ENCODE measurements at regions not wholly inside any gene's neighbourhood (a gene's known extent, or its start where the extent isn't known, plus 50 kb on each side); places are given as distances from the start of the nearest gene placed in this dataset.
A peak's percentile ranks its signal among the peaks of the same experiment; 100 is the strongest.

GRCh38 chr2:74042606-74043005 is 57.9 kb downstream of the TET3 start:
- DNase-seq = no peak
- peaks cover 26% of the 10 kb centered on the region for H3K36me3 ChIP-seq
- no peak overlapping the region for H3K27ac ChIP-seq
- TF ChIP-seq CTCF (IDR thresholded peaks at IDR 0.05; ENCODE audit: low read depth, low read length) = no peak
- no peaks in the 10 kb centered on the region for H3K27me3 ChIP-seq (ENCODE audit: insufficient read depth, low read depth, severe bottlenecking)
- H3K4me3 ChIP-seq (ENCODE audit: low read depth, low read length) = no peak overlapping the region
- no peaks in the 10 kb centered on the region for H3K9me3 ChIP-seq (ENCODE audit: severe bottlenecking)

GRCh38 chr2:74043345-74044329 is 58.9 kb downstream of the TET3 start:
- Histone ChIP-seq H3K27me3 (ENCODE audit: insufficient read depth, low read depth, severe bottlenecking) (no peaks in the 10 kb centered on the region), H3K27ac (no peak overlapping the region), H3K36me3 (peaks cover 37% of the 10 kb centered on the region), H3K9me3 (ENCODE audit: severe bottlenecking) (no peaks in the 10 kb centered on the region), H3K4me3 (ENCODE audit: low read depth, low read length) (no peak overlapping the region)
- peak; percentile 58 for DNase-seq
- TF ChIP-seq CTCF (IDR thresholded peaks at IDR 0.05; ENCODE audit: low read depth, low read length) = no peak

- H3K36me3 ChIP-seq = peaks cover 49% of the 10 kb centered on the region
- no peak for TF ChIP-seq CTCF (IDR thresholded peaks at IDR 0.05; ENCODE audit: low read depth, low read length)
- no peaks in the 10 kb centered on the region for H3K27me3 ChIP-seq (ENCODE audit: insufficient read depth, low read depth, severe bottlenecking)
- no peak overlapping the region for H3K4me3 ChIP-seq (ENCODE audit: low read depth, low read length)
- H3K27ac ChIP-seq = no peak overlapping the region
- no peaks in the 10 kb centered on the region for H3K9me3 ChIP-seq (ENCODE audit: severe bottlenecking)
- DNase-seq = no peak
Measured at GRCh38 chr2:74044999-74045398, 60.3 kb downstream of the TET3 start.

DNA sequence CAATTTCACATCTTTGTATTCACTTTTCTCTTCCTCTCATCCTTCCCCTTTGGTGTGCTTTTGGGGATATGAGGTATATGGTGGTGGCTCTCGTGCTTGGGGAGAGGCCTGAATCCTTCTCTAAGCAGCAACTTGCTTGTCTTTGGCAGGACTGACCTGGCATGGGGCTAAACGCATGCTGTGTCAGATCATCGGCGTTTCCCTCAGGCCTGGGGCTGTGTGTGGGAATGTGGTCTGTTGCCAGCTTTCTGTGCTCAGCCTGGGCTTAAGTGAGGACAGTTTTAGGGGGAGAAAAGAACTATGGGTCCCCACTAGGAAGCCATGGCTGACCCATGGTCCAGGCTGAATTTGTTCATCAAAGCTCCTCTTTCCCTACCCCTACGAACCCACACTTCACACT is 60.7 kb downstream of the TET3 start:
- TF ChIP-seq CTCF (IDR thresholded peaks at IDR 0.05; ENCODE audit: low read depth, low read length) = no peak
- Histone ChIP-seq H3K9me3 (ENCODE audit: severe bottlenecking) (no peaks in the 10 kb centered on the region), H3K36me3 (peaks cover 52% of the 10 kb centered on the region), H3K4me3 (ENCODE audit: low read depth, low read length) (no peak overlapping the region), H3K27ac (no peak overlapping the region), H3K27me3 (ENCODE audit: insufficient read depth, low read depth, severe bottlenecking) (no peaks in the 10 kb centered on the region)
- no peak for DNase-seq

DNA sequence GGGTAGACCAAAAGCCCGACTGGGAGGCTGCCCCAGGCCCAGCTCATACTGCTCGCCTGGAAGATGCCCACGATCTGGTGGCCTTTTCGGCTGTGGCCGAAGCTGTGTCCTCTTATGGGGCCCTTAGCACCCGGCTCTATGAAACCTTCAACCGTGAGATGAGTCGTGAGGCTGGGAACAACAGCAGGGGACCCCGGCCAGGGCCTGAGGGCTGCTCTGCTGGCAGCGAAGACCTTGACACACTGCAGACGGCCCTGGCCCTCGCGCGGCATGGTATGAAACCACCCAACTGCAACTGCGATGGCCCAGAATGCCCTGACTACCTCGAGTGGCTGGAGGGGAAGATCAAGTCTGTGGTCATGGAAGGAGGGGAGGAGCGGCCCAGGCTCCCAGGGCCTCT is 61.7 kb downstream of the TET3 start:
- no peak for TF ChIP-seq CTCF (IDR thresholded peaks at IDR 0.05; ENCODE audit: low read depth, low read length)
- no peak overlapping the region for H3K4me3 ChIP-seq (ENCODE audit: low read depth, low read length)
- no peak for DNase-seq
- H3K27me3 ChIP-seq (ENCODE audit: insufficient read depth, low read depth, severe bottlenecking) = no peaks in the 10 kb centered on the region
- no peaks in the 10 kb centered on the region for H3K9me3 ChIP-seq (ENCODE audit: severe bottlenecking)
- no peak overlapping the region for H3K27ac ChIP-seq
- peaks cover 52% of the 10 kb centered on the region for H3K36me3 ChIP-seq

Measured in WERI-Rb-1 (cell line).